Activated gamma-delta T cell treated with anti-CD3 and anti-CD28 coated beads, Interleukin-2, amount 50 U/mL, for 16 hours (primary cell): ENCODE measurements at regions not wholly inside any gene's neighbourhood (a gene's known extent, or its start where the extent isn't known, plus 50 kb on each side); places are given as distances from the start of the nearest gene placed in this dataset.

Experiments
- DNase-seq: peaks from one replicate; pipeline ENCODE4 v3.0.0-alpha.2; 2020; ENCODE audit warnings: low read depth

DNA sequence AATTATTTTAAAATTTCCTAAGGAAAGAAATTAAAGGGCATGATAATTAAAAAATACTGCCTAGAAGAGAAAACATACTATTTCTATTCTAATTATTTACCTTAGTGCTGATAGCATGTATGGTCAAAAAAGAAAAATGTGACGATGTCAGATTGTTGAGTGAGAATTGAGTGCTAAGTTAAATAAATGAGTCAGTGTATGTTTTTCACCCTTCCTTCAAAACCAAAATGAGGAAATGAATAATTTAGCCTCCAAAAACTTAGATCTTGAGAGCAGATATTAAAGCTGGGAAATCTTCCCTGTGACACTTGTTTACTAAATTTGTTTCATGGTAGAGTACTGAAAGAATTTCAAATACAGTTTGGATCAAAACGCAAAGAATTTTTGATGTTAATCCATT is 58.6 kb upstream of the NYAP2 start:
- no peak for DNase-seq

DNA sequence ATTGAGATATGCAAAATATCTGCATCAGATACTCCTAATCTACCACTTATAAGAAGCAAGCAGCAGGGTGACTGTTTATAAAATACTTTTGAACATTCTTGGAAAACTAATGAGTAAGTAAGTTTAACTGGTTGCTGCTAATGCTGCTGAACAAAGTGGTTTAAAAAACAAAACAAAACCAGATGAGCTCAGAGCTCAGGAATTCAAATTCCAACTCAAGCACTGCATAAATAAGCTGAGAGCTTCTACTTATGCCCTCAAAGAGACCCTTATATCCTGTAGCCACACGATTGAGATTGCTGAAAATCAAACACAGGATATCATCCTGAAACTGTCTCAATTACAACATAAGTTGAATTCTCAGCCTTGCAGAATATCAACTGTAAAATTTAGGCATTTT is 62.3 kb upstream of the NYAP2 start:
- no peak for DNase-seq

DNA sequence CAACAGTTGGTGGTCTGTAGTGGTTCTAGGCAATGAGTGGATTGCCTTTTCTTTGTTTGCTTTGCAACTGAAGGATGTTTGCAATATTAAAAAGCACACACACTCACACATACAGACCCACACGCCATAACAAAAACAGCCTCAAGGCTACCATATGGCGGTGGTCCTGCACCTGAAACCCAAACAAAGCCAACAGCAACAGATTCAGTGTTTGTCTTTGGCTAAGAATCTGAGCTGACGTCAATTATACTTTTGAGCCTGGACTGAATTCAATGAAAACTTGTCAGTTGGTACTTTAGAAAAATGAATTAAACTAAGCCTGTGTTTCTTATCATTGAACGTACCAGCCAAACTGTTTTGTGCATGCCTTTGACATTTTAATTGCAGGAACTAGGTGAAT is 65.0 kb upstream of the NYAP2 start:
- no peak for DNase-seq

DNA sequence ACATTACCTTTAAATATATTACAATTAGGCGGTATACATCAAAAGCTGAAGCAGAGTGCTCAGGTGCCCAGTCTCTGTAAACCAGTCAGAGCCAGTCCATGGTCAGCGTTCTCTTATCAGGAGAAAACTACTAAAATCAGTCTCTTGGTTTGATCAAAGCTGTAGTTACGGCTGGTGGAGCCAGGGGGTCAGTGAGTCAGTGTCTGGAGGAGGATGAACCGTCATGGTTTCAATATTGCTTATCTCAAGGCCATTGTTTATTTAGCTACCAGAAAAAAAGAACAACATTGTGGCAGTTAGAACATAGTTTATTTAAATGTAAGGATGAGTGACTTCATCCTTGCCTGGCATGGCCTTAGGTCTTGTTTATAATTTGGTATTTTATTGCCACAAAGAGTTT is 71.3 kb upstream of the NYAP2 start:
- no peak for DNase-seq

DNA sequence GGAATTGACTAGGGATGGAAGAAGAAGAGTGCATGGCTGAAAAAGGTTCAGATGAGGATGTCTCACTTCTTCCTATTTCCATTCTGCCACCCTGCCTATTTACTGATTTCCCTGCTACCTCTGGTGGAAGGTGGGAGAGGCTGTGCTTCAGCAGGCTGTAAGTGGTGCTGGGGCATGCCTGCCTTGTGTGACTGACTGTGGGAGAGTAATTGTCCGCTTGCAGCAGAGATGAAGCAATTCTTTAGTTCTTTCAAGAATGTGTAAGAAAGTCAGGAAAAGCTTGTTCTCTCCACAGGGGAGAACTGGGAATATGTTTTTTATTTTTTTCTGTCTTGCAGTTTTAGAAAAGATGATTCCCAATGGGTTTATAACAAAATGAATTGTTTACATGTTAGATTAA is 72.5 kb upstream of the NYAP2 start:
- DNase-seq: no peak

DNA sequence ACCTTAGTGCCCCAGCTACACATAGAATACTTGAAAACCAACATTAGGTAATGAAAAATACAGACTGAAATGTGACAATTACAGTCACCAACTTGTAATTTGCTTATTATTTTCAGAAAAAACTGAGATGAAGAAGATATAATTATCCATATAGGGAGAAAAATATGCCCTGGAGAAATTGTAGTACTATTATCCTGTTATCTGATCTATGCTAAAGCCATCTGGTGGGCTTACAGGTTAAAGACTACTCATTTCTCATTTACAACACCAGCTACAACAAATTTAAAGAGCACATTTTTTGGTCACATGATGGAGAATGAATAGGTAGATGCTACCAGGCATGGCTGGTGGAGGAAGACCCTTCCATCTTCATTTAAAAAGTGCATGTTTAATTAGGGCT is 79.6 kb upstream of the NYAP2 start:
- DNase-seq: no peak

DNA sequence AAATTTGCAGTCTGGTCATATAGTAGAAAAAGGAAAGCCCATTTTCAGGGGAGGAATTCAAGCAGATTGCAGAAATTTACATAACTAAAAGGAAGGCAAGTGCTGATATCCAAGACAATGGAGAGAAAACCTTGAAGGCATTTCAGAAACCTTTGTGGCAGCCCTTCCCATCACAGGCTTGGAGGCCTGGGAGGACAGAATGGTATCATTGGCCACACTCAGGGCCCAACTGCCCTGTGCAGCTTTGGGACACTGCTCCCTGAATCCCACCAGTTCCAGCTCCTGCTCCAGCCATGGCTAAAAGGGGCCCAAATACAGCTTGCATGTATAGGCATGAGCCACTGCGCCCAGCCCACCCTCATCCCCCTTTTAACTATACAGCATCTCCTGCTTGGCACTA is 81.1 kb upstream of the NYAP2 start:
- DNase-seq: no peak

DNA sequence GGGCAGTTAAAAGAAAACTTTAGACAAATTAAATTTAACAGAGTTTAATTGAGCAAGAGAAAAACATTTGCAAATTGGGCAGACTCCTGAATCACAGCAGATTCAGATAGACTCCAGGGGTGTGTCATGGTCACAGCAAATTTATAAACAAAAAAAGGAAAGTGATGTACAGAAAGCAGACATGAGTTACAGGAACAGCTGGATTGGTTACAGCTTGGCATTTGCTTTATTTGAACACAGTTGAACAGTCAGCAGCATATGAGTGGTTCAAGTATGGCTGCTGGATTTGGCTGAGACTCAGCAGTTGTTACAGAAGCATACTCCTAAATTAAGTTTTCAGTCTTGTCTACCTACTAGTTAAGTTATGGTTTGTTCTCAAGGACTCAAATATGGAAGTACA is 82.3 kb upstream of the NYAP2 start:
- DNase-seq: no peak

DNA sequence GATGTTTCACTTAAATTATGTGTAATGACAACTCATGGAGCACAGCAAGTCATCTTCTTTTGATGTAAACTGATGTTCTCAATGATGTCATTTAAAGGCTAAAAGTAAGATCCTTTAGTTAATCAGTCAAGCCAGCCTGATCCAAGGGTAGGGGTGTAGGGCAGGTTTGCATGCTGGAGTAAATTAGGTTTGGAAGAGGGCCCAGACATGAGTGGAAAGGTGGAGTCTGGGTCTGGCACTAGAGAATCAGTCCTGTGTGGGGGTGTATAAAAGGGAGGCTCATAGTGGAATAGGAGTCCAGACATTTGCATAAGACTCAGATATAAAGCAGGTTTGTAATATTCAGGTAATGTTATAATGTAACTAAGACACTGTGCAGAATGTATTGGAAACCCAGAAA is 88.8 kb upstream of the NYAP2 start:
- no peak for DNase-seq

DNA sequence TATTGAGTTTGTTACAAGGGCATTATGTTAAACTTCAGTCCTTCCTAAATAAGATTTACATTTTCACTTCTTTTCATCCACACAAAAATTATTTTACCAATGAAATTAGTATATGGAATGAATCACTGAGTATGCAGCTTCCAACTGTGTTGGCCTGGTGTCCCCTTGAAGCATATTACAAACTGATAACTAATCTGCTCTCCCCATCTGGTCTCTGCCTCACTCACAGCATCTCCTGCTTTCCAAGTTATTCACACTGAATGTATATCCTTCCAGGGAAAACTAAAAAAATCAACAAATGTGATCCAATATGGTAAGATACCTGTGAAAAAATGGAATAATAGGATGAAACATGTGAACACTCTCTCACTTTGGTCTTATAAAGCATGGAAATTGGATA is 90.0 kb upstream of the NYAP2 start:
- no peak for DNase-seq

DNA sequence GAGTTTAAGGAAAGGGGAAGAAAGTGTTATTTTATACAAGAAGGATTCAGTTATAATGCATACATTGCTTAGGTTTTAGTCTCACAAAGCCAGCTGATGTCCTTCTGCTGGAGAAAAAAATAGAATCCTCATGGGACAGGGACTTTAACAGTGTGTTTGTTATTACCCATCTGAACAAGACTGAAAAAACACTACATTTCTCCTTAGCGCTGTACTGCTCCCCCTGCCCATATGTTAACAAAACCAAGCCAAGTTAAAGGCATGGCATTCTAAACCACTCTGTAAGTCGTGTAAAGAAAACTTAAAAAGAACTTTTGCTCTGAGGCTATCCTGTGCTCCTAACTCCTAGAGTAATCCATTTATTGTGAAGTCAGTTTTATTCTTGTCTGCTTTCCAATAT is 102.6 kb upstream of the NYAP2 start:
- no peak for DNase-seq

DNA sequence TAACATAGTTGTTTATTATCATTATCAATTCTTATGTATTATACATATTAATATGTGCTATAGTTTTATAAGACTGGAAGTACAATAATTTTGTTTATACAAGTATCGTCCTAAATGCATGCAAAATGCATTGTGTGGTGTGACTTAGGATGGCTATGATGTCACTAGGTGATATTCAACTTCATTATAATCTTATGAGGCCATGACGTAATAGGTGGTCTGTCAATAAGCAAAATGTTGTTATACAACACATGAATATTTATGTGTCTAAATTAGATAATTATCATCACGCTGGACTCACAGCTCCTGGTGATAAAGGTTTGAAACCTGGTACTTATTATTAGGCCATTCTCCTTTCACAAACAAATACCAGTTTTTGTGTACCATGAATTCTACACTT is 104.4 kb upstream of the NYAP2 start:
- DNase-seq: no peak

DNA sequence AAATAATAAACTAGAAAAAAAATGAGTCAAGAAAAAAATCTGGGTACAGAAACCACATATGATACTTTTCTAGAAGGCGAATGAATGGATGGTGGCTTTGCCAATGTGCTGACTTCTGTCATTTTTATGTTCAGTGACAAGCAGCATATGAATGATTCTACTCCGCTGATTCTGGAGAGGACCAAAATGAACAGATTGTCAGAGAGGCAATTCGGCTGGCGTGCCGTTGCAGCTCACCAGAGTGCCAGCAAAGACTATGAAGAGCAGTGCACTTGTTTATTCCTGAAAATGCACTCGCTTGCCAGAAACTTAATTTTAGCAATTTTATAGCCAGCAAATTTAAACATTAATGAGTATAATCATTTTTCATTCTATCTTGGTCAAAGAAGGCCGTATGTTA is 105.9 kb upstream of the NYAP2 start:
- no peak for DNase-seq

DNA sequence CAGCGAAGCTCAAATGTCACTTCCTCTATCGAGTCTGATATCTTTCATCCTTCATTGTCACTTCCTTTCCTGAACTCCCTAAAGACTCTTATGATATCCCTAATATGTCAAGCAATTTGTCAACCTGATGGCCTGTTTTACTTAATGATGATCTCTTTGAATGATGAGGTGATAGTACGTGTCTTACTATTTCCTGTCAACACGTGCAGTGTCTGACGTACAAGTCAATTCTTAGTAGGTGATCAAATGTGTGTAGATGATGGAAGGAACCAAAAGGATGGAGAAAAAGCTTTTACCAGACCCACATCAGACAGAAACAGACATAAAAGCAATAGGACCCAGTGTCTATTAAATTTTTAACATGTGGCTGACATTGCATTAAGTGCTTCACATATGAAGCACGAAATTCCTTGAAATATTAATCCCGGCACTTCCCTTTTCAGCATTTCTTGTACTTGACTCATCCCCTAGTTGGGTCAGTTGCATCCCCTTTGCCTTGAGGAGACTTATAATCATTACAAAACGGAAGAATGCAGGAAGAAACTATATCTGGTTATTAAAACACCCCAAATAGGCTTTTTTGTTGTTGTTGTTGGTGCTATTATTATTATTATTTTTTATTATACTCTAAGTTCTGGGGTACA is 108.6 kb upstream of the NYAP2 start:
- no peak for DNase-seq

DNA sequence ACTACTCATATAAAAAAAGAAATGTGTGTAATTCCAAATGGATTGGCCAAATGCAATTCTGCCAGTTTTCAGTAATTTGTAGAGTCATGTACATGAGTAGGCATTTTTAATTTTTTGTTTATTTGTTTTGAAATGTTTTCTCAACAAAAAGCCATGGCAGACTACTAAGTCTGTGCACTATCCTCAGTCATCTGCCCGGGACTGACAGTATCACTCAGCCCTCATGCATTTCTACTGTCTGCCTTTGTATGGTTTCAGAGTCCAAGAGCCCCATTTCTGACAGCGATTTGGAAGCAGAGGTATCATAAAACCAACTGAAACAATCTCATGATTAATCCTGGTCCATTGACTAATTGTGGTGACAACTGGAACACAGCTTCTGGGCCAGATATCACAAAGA is 109.9 kb upstream of the NYAP2 start:
- DNase-seq: no peak

DNA sequence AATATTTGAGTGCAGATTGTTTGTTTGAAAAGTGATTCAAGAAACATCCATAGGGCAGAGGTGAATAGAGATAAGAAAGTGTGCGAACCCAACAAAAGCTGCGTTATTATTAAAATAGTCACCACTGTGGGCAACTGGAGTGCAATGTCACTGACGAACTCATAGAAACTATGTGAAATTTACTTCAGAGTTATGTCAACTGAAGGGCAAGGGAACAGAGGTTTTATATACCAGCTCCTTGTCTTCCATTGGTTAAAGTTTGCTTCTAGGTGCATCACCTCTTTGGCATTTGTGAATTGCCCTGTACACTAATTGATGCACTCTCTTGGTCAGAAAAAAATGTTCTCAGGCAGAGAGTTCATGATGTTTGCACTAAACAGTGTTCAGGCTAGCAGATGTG is 110.5 kb upstream of the NYAP2 start:
- no peak for DNase-seq

DNA sequence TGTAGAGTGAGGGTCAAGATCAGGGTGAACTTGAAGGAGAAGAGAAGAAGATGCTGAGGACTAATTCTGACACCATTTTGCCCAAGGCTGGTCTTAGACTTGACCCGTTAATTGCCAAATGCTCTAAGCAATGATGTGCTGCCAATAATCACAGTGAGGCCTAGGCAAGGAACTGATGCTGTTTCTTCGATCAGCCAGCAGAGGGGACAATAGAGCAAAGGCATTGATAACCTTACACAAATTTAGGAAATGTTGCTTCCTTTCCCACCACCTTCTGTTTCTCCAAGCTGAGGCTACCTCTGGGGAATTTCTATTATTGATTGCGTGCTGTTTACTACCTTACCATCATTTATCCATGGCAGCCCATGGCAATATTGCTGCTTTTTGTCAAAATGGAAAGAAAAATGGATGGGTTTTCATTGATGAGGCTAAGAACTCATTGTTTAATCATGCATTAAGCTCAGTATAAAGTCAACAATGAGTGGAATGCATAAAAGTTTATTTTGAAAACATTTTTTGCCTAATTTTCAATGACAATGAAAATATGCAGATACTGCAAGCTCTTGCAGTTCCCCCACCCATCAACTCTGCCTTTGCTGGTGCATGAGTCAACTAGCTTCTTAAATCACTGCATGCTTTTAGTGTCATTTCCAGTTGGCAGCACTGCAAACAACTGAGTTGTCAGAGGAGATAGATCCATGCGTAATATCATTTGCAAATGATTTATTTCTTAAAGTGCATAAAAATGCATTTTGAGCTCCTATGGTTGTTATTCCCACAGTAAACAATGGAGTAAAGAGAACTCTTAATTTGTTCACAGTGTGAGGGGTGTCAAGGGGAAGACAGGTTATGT is 116.4 kb upstream of the NYAP2 start:
- no peak for DNase-seq

DNA sequence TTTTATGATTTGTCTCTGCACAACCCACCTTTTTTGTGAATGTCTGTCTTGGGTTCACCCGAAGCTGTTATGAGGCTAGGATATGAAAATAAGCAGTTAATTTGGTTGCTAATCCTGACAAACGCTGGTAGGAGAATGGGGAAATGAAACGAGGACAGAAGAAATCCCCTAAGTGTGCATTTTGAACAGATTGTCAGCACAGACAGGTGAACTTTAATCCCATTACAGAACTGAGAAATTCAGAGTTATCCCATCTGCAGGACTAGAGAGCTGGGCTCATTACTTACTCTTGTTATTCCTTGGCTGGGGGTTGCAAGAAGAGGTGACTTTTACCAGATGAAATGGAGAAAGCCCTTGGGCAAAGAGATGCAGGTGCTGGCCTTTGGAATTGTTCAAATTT is 123.3 kb upstream of the NYAP2 start:
- DNase-seq: no peak

DNA sequence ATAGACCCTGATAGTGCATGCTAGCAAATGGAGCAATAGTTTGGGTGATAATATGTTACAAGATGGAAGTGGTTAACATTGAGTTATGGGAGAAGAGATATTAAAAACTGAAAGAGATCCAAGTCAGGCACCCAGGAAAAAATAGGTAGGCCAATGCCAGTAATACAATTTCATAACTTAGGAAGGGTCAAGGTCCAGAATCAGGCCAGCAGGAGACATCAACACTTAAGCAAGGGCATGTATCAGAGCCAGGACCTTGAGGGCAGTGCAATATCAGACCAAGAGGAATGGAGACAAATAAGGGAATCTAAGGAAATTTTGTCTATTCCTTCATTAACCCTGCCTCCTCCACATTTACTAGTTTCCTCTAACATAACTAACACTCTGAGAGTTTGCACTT is 124.1 kb upstream of the NYAP2 start:
- no peak for DNase-seq

DNA sequence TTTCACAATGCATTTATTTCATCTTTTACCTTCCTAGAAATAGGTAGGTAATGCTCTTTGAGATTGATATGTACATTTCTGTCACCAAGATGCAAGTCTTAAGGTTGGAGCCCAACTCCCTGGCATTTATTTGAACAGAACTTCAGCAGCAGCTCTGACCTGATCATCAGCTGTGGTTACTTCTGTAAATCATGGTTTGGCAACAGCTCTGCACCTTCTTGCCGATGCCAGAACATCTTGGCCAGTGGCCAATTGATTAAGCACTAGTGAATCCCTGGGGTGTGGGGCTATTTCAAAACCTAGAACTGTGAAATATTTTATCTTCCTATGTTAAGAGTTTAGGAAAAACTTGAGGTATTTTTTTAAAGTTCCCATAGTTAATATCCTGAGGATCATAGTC is 124.8 kb upstream of the NYAP2 start:
- no peak for DNase-seq

DNA sequence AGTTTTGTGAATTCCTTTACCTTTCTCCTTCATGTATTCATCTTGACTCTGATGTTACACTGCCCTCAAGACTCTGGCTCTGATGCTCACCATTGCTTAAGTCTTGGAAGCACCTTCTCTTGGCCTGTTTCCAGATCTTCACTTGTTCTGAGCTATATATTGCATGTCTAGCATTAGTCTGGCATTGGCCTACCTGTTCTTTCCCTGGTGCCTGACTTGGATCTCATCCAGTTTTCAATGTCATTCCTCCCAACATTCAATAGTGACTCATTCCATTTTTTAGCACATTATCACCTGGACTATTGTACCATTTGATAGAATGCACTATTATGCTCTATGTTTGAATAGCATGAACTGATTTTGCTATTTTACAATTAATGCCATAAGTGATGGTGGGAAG is 127.3 kb upstream of the NYAP2 start:
- no peak for DNase-seq

DNA sequence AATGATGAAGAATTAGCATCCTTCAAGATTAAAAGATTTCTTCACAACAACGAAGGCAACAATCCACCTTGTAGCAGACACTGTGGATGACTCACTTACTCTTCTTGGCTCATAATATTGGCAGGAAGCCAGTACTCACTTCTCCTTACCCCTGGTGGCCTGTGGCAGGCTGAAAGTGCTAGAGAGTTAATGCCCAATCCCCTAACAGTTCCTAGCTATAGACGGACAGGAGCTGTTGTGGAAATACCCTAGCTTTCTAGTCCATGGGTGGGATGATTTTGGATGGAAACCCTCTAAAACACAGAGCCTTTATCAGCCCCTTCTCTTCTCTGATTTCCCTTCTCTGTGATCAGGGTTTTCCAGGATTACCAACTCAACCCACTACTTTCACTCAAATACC is 128.6 kb upstream of the NYAP2 start:
- no peak for DNase-seq

DNA sequence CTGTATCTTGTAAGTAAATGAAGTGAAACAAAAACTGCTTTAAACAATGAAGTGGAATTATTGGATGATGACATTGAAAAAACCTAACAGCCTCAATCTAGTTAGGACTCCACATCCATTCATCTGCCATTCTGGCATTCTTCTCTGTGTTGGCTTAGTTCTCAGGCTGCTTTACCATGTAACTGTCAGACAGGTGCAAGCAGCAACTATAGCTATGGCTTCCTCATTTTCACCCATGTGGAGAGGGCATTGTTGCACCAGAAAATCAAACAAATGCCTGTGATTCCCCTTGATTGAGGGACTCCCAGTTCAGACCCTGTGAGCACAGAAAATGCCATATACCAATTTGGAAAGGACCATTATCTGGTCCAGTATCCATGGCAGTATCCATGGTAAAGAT is 129.5 kb upstream of the NYAP2 start:
- DNase-seq: no peak

DNA sequence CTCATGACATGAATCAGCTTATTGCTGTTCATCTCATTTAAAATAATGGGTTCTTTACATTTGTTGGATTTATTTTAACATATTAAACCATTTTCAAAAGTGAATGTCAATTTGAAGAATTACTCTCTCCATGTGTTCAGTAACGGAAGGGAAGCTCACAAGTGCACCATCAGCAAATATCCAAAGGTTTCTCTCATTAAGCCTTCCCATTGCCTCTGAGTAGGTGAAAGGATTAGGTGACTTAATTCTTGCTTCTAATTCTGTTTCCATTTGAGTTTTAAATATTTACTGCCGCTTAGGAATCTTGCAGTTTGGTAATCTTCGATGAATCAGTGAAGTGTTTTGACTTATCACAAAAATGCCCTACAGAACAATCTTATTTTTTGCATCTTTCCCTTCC is 145.1 kb upstream of the NYAP2 start:
- no peak for DNase-seq
